ENCODE measurements at regions not wholly inside any gene's neighbourhood (a gene's known extent, or its start where the extent isn't known, plus 50 kb on each side); places are given as distances from the start of the nearest gene placed in this dataset.
"Not testable (repeated sequence)": the region's sequence is repeated elsewhere in the genome, so short reads cannot be mapped to it uniquely, and the experiment has no call there.

- H3K27me3 ChIP-seq (ENCODE audit: insufficient read depth, low read length), result no peaks in the 10 kb centered on the region; the same call in 1 of the 2 replicates
- Mint-ChIP-seq H3K4me1 (no peaks in the 10 kb centered on the region), H3K9me3 (peaks cover 19% of the 10 kb centered on the region in 2 experiments), H3K36me3 (ENCODE audit: insufficient read depth in 1 of 3, low read depth in 3 of 3) (peaks cover 4 to 18% (median 14%) of the 10 kb centered on the region in 3 experiments; a peak in 6 of 7 replicates), H3K27me3 (ENCODE audit: low read depth) (peaks cover 73% of the 10 kb centered on the region), H3K27ac (no peak overlapping the region), H3K4me3 (no peak overlapping the region)
- no peak overlapping the region for H2BK5ac ChIP-seq (ENCODE audit: insufficient read length, low read length)
- H3K79me1 ChIP-seq (ENCODE audit: insufficient read depth, low read depth, low read length, poor library complexity, severe bottlenecking), result no peaks in the 10 kb centered on the region
- H3K79me2 ChIP-seq (ENCODE audit: insufficient read depth, low read length), result no peaks in the 10 kb centered on the region
- TF ChIP-seq CTCF (conservative IDR thresholded peaks at IDR 0.05), result no peak
- H2BK20ac ChIP-seq (ENCODE audit: low read depth, low read length, poor library complexity, severe bottlenecking), result no peak overlapping the region
- no peak overlapping the region for H3K4ac ChIP-seq (ENCODE audit: low read depth, low read length)
- H3K14ac ChIP-seq (ENCODE audit: insufficient read depth, low read length), result no peak overlapping the region
- no peak overlapping the region for H2AFZ ChIP-seq (ENCODE audit: low read length)
- peaks cover 6% of the 10 kb centered on the region for H3K9me3 ChIP-seq (ENCODE audit: control insufficient read depth, low read depth, low read length)
- no CpG with 5 or more reads among the region's 20 CpGs for WGBS (ENCODE audit: extremely low coverage, insufficient read length, low lambda C conversion rate)
- peak; percentile 27 for DNase-seq
- H4K8ac ChIP-seq (replicated peaks; ENCODE audit: insufficient read length, low read depth, low read length), result no peak overlapping the region
- no peak overlapping the region for H3T11ph ChIP-seq (ENCODE audit: low read length)
- no peak overlapping the region for H4K5ac ChIP-seq (ENCODE audit: insufficient read length, low read depth, low read length)
- no peak overlapping the region for H3K23ac ChIP-seq (ENCODE audit: insufficient read length, low read depth, low read length)
- no peaks in the 10 kb centered on the region for H4K20me1 ChIP-seq (ENCODE audit: control insufficient read depth, insufficient read depth, insufficient read length)
- no peak overlapping the region for H2AK5ac ChIP-seq (ENCODE audit: insufficient read length, low read length)
- no peak overlapping the region for H3K18ac ChIP-seq (ENCODE audit: insufficient read length, low read depth, low read length)
- no peak overlapping the region for H3K4me2 ChIP-seq (ENCODE audit: insufficient read depth, insufficient read length, low read length)
- no peak overlapping the region for H3K27ac ChIP-seq (ENCODE audit: insufficient read length, low read depth, low read length)
- H4K91ac ChIP-seq (ENCODE audit: insufficient read length, low read depth, low read length), result no peak overlapping the region
- H3K4me1 ChIP-seq (ENCODE audit: insufficient read depth, low read length), result no peaks in the 10 kb centered on the region
- H3K23me2 ChIP-seq (ENCODE audit: insufficient read length, low read depth, low read length, poor library complexity, severe bottlenecking), result no peaks in the 10 kb centered on the region
- H3K56ac ChIP-seq (ENCODE audit: insufficient read length, low read depth, low read length), result no peak overlapping the region
- no peak overlapping the region for H2BK12ac ChIP-seq (ENCODE audit: insufficient read length, low read depth, low read length)
- H3K9ac ChIP-seq (ENCODE audit: extremely low read depth, insufficient read length, low read length), result no peak overlapping the region
- no peak overlapping the region for H2BK120ac ChIP-seq (ENCODE audit: low read depth, low read length, poor library complexity, severe bottlenecking)
- no peak overlapping the region for H2BK15ac ChIP-seq (ENCODE audit: low read depth, low read length)
These were observed 140.9 kb downstream of the DNAJB6 start for GRCh38 chr7:157477550-157478212.

GRCh38 chr7:157478611-157479010 lies 141.8 kb downstream of the DNAJB6 start:
- H3K79me1 ChIP-seq (ENCODE audit: insufficient read depth, low read depth, low read length, poor library complexity, severe bottlenecking); H3K27me3 ChIP-seq (ENCODE audit: insufficient read depth, low read length); H3K14ac ChIP-seq (ENCODE audit: insufficient read depth, low read length); H2BK12ac ChIP-seq (ENCODE audit: insufficient read length, low read depth, low read length); H2BK15ac ChIP-seq (ENCODE audit: low read depth, low read length); H2AFZ ChIP-seq (ENCODE audit: low read length); H2AK5ac ChIP-seq (ENCODE audit: insufficient read length, low read length); H3K56ac ChIP-seq (ENCODE audit: insufficient read length, low read depth, low read length); H3T11ph ChIP-seq (ENCODE audit: low read length); H4K20me1 ChIP-seq (ENCODE audit: control insufficient read depth, insufficient read depth, insufficient read length); H4K8ac ChIP-seq (replicated peaks; ENCODE audit: insufficient read length, low read depth, low read length); H3K23me2 ChIP-seq (ENCODE audit: insufficient read length, low read depth, low read length, poor library complexity, severe bottlenecking); H3K9ac ChIP-seq (ENCODE audit: extremely low read depth, insufficient read length, low read length); H4K5ac ChIP-seq (ENCODE audit: insufficient read length, low read depth, low read length); H3K9me3 ChIP-seq (ENCODE audit: control insufficient read depth, low read depth, low read length); H3K23ac ChIP-seq (ENCODE audit: insufficient read length, low read depth, low read length); H3K36me3 Mint-ChIP-seq (ENCODE audit: insufficient read depth in 1 of 3, low read depth in 3 of 3); H3K18ac ChIP-seq (ENCODE audit: insufficient read length, low read depth, low read length); H3K4me2 ChIP-seq (ENCODE audit: insufficient read depth, insufficient read length, low read length); H2BK20ac ChIP-seq (ENCODE audit: low read depth, low read length, poor library complexity, severe bottlenecking); H3K4me1 ChIP-seq (ENCODE audit: insufficient read depth, low read length); H3K4ac ChIP-seq (ENCODE audit: low read depth, low read length); H4K91ac ChIP-seq (ENCODE audit: insufficient read length, low read depth, low read length); H3K79me2 ChIP-seq (ENCODE audit: insufficient read depth, low read length); H3K27ac Mint-ChIP-seq; H3K4me1 Mint-ChIP-seq; H2BK5ac ChIP-seq (ENCODE audit: insufficient read length, low read length); H2BK120ac ChIP-seq (ENCODE audit: low read depth, low read length, poor library complexity, severe bottlenecking); H3K4me3 Mint-ChIP-seq; H3K27ac ChIP-seq (ENCODE audit: insufficient read length, low read depth, low read length): not testable (repeated sequence)
- DNase-seq, result peak; percentile 17
- Mint-ChIP-seq H3K27me3 (ENCODE audit: low read depth) (peaks cover 68% of the 10 kb centered on the region), H3K9me3 (peaks cover 10 to 12% of the 10 kb centered on the region in 2 experiments)
- WGBS (ENCODE audit: extremely low coverage, insufficient read length, low lambda C conversion rate), result no CpG with 5 or more reads among the region's 13 CpGs

Measured in H9 (cell line).